ENCODE measurements at regions not wholly inside any gene's neighbourhood (a gene's known extent, or its start where the extent isn't known, plus 50 kb on each side); places are given as distances from the start of the nearest gene placed in this dataset.

- TF ChIP-seq CTCF (optimal IDR thresholded peaks at IDR 0.05 in 1 of 3, IDR thresholded peaks at IDR 0.05 in 1 of 3, conservative IDR thresholded peaks at IDR 0.05 in 1 of 3; ENCODE audit: extremely low read depth in 1 of 3, insufficient read depth in 2 of 3, low read length in 3 of 3), result no peak
- no peak for TF ChIP-seq EZH2 (IDR thresholded peaks at IDR 0.05; ENCODE audit: low read length)
Measured at GRCh38 chr2:12035029-12035720, 288.7 kb downstream of the LPIN1 start.
